ENCODE measurements at regions not wholly inside any gene's neighbourhood (a gene's known extent, or its start where the extent isn't known, plus 50 kb on each side); places are given as distances from the start of the nearest gene placed in this dataset.

DNA sequence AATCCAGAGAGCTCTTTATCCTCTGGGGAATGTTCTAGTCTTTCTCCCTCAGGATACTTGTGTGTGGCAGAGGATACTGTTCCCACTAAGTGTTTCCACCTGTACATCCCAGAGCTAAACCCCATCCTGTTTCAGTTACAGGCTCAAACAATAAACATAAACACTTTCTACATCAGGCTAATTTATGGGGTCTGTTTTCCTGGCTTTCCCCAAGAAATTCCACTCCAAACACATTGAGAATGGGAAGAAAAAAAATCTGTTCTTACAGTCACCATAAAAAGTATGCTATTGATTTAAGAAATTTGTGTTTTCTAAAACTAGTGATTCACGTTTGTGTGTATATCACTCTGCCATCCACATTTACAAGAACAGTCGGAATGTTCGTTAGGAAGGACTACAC lies 293.9 kb upstream of the FOXQ1 start:
- Histone ChIP-seq H3K27me3 (ENCODE audit: control insufficient read depth, insufficient read depth, low read length) (no peaks in the 10 kb centered on the region), H3K9me3 (ENCODE audit: control insufficient read depth, low read depth, low read length) (no peaks in the 10 kb centered on the region), H3K4me3 (ENCODE audit: low read length) (no peak overlapping the region), H3K27ac (ENCODE audit: low read length) (no peak overlapping the region), H3K4me1 (ENCODE audit: control insufficient read depth, insufficient read depth, low read length) (no peaks in the 10 kb centered on the region), H3K36me3 (ENCODE audit: control insufficient read depth, insufficient read depth, low read length) (no peaks in the 10 kb centered on the region)
- 75% methylated on average over 2 of the region's 3 CpGs for WGBS (ENCODE audit: insufficient coverage, low lambda C conversion rate)
- no peak for DNase-seq

DNA sequence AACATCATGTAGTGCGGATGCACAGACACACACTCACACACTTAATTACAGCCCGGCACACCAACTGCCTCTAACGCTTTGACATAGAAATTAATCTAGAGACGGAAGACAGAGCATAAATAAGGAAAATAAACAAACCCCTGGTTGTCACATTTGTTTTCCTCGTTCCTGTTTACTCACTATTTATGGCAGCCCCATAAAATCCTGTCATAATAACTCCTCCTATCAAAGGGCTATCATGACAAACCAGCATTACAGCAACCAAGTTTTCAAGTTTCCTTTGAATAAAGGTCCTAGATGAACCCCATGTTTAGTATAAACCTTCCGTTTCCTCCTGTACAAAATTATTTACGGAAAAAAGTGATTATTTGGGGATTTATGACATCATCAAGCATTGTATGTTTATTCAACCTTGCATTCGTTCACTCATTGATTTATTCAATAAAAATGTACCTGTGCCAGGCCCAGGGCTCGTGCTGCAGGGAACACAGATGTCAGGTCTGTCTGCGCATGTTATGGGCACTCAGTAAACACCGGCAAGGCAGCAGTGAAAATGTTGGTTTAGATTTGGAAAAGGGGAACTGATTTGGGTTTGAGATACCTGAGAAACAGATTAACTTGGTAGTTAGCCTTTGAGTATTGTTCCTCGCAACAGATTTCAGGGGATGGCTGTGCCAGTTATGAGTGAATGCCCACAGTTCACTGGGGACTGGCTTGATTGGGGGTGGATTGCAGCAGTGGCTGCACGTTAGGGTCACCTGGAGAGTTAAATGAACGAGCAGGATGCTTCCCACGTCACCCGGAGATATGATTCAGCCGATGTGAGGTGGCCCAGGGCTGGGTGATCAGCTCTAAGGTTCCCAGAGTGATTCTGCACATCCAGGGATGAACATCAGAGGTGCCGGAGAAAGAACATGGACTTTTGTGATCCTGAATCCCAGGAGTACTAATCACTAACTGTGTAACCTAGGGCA lies 295.3 kb upstream of the FOXQ1 start:
- 71% methylated on average over 4 of the region's 18 CpGs for WGBS (ENCODE audit: insufficient coverage, low lambda C conversion rate)
- Histone ChIP-seq H3K27ac (ENCODE audit: low read length) (no peak overlapping the region), H3K4me1 (ENCODE audit: control insufficient read depth, insufficient read depth, low read length) (no peaks in the 10 kb centered on the region), H3K9me3 (ENCODE audit: control insufficient read depth, low read depth, low read length) (no peaks in the 10 kb centered on the region), H3K4me3 (ENCODE audit: low read length) (no peak overlapping the region), H3K36me3 (ENCODE audit: control insufficient read depth, insufficient read depth, low read length) (no peaks in the 10 kb centered on the region), H3K27me3 (ENCODE audit: control insufficient read depth, insufficient read depth, low read length) (peaks cover under 1% of the 10 kb centered on the region)
- no peak for DNase-seq

DNA sequence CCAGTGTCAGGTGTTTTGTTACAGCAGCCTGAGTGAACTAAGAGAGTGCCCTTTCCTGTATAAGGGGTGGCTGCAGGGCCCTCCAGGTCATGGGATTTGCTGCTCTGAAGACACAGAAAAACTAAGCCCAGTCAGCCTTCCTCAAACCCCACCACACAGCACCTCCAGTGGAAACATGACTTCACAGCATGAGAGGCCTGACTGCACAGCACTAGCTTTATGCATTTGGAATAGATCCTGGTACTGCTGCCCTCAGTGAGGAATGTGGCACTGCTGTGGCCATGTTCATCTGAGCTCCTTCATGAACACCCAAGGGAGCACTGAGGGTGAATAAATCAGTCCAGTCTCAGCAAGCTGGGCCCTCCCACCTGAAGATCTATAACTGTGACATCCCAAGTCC lies 296.1 kb upstream of the FOXQ1 start:
- H3K27me3 ChIP-seq (ENCODE audit: control insufficient read depth, insufficient read depth, low read length), result peaks cover 4% of the 10 kb centered on the region
- H3K36me3 ChIP-seq (ENCODE audit: control insufficient read depth, insufficient read depth, low read length), result no peaks in the 10 kb centered on the region
- H3K27ac ChIP-seq (ENCODE audit: low read length), result no peak overlapping the region
- no peak overlapping the region for H3K4me3 ChIP-seq (ENCODE audit: low read length)
- H3K9me3 ChIP-seq (ENCODE audit: control insufficient read depth, low read depth, low read length), result no peaks in the 10 kb centered on the region
- no peaks in the 10 kb centered on the region for H3K4me1 ChIP-seq (ENCODE audit: control insufficient read depth, insufficient read depth, low read length)
- peak in 1 of 2 donors; percentile 13 for DNase-seq

DNA sequence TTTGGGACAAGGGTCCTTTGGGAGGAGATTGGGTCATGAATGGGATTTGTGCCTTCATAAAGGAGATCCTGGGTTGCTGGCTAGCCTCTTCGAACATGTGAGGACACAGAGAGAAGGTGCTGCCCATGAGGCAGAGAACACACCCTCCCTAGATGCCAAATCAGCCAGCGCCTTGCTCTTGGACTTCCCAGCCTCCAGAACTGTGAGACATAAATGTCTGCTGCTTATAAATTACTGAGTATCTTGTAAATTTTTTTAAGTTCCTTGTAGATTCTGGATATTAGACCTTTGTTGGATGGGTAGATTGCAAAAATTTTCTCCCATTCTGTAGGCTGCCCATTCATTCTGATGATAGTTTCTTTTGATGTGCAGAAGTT lies 297.5 kb upstream of the FOXQ1 start:
- no peaks in the 10 kb centered on the region for H3K4me1 ChIP-seq (ENCODE audit: control insufficient read depth, insufficient read depth, low read length)
- H3K9me3 ChIP-seq (ENCODE audit: control insufficient read depth, low read depth, low read length), result no peaks in the 10 kb centered on the region
- no peak for DNase-seq
- H3K27ac ChIP-seq (ENCODE audit: low read length), result no peak overlapping the region
- no peak overlapping the region for H3K4me3 ChIP-seq (ENCODE audit: low read length)
- WGBS (ENCODE audit: insufficient coverage, low lambda C conversion rate), result no CpG with 5 or more reads among the region's 2 CpGs
- no peaks in the 10 kb centered on the region for H3K36me3 ChIP-seq (ENCODE audit: control insufficient read depth, insufficient read depth, low read length)
- H3K27me3 ChIP-seq (ENCODE audit: control insufficient read depth, insufficient read depth, low read length), result peaks cover 4% of the 10 kb centered on the region

DNA sequence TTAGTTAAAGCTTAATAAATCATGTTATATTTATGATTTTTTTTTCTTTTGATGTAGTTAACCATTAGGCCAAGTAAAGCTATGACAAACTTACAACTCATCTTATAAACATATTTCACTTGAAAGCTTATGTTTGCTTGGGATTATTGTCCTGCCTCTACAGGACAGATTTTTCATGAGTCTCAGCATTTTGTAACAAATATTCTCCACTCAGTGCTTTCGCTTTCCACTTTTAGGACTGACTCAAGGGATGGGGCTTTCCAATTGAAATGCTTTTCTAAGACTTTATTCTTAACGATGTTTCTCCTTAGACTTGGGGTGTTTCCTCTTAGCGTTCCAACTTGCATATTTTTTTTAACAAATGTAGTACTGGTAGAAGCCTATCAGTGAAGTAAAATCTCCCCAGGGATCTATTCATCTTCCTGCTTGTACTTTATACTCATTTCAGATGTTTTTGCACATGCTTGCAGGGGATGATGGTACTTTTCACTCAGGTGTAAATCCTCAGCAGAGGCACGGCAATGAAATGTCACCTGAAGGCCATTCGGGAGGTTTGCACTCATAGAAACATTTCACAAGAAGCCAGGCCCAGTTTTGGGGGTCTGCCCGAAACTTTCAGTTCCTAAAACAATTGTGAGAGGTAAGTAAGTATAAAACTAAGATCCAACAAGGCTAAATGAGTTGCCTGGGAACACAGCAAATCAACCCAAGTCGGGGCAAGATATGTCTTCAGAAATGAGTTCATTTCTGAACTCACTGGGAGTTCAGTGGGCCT lies 298.1 kb upstream of the FOXQ1 start:
- Histone ChIP-seq H3K27ac (ENCODE audit: low read length) (no peak overlapping the region), H3K36me3 (ENCODE audit: control insufficient read depth, insufficient read depth, low read length) (no peaks in the 10 kb centered on the region), H3K4me3 (ENCODE audit: low read length) (no peak overlapping the region), H3K9me3 (ENCODE audit: control insufficient read depth, low read depth, low read length) (no peaks in the 10 kb centered on the region), H3K27me3 (ENCODE audit: control insufficient read depth, insufficient read depth, low read length) (peaks cover 4% of the 10 kb centered on the region), H3K4me1 (ENCODE audit: control insufficient read depth, insufficient read depth, low read length) (no peaks in the 10 kb centered on the region)
- 70% methylated on average over 3 of the region's 7 CpGs for WGBS (ENCODE audit: insufficient coverage, low lambda C conversion rate)
- no peak for DNase-seq

DNA sequence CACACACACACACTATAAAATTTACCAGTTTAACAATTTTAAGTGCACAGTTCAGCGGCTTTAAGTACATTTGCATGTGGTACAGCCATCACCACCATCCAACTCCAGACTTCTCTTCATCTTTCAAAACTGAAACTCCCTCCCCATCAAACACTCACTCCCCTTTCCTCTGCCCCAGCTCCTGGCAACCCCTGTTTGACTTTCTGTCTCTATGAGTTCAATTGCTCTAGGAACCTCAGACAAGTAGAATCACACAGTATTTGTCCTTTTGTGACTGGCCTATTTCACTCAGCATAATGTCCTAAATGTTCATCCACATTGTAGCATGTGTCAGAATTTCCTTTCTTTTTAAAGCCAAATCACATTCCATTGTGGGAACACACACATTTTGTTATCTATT lies 302.8 kb upstream of the FOXQ1 start:
- Histone ChIP-seq H3K9me3 (ENCODE audit: control insufficient read depth, low read depth, low read length) (no peaks in the 10 kb centered on the region), H3K4me1 (ENCODE audit: control insufficient read depth, insufficient read depth, low read length) (no peaks in the 10 kb centered on the region), H3K27me3 (ENCODE audit: control insufficient read depth, insufficient read depth, low read length) (peaks cover 7% of the 10 kb centered on the region), H3K36me3 (ENCODE audit: control insufficient read depth, insufficient read depth, low read length) (no peaks in the 10 kb centered on the region), H3K4me3 (ENCODE audit: low read length) (no peak overlapping the region), H3K27ac (ENCODE audit: low read length) (no peak overlapping the region)
- no peak for DNase-seq
- WGBS (ENCODE audit: insufficient coverage, low lambda C conversion rate), result no CpG with 5 or more reads among the region's 1 CpG

DNA sequence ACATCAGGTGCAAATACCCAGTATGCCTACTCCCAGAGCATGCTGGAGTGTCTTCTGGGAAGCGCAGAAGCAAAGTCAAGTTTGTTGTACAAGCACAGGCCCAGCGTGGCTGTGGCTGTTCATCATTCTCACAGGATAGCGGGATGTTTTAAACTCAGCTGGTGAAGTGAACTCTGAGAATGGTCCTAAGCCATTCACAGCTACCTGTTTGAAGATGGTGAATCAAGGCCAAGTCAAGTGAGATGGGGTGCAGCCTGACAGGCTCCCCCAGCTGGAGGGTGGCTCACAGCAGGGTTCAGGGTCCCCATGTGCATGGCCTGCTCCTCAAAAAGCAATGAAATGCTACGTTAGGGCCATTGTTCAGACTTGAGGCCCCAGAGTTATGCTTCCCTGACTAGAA lies 304.7 kb upstream of the FOXQ1 start:
- H3K4me3 ChIP-seq (ENCODE audit: low read length), result no peak overlapping the region
- H3K4me1 ChIP-seq (ENCODE audit: control insufficient read depth, insufficient read depth, low read length), result no peaks in the 10 kb centered on the region
- WGBS (ENCODE audit: insufficient coverage, low lambda C conversion rate), result no CpG with 5 or more reads among the region's 4 CpGs
- H3K36me3 ChIP-seq (ENCODE audit: control insufficient read depth, insufficient read depth, low read length), result no peaks in the 10 kb centered on the region
- H3K9me3 ChIP-seq (ENCODE audit: control insufficient read depth, low read depth, low read length), result peaks cover 4% of the 10 kb centered on the region
- H3K27ac ChIP-seq (ENCODE audit: low read length), result no peak overlapping the region
- peaks cover 7% of the 10 kb centered on the region for H3K27me3 ChIP-seq (ENCODE audit: control insufficient read depth, insufficient read depth, low read length)
- no peak for DNase-seq

DNA sequence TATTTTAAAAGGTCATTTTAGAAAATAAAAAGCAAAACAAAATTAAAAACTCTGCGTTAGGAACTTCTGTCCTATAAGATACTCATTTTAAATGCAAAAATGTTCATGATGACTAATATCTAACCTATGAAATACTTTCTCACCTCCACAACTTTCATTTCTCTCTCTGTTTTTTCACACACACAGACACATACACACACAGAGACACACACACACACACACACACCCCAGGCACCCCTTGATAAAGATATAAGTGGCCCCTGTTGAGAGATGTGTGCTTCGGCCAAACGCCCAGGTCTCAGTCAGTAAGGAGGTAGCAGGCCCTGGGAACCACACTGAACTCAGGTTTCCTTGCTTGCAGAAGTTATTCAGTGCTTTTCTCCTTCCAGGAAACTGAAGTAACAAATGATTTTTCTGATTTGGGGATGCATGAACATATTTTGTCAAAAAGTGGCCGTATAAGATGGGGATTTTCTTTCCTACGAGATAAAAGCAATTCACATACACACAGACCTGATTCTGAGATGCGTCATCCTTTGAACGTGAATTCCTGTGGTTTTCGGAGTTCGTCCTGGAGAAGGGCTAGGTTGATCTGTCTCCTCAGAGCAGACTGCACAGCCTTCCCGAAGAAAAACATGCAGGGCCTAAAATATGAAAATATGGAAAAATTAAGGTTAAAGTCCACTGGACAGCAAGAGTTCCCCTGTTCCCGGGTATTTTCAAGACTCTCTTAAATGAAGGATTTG lies 306.8 kb upstream of the FOXQ1 start:
- Histone ChIP-seq H3K27ac (ENCODE audit: low read length) (no peak overlapping the region), H3K9me3 (ENCODE audit: control insufficient read depth, low read depth, low read length) (peaks cover 4% of the 10 kb centered on the region), H3K36me3 (ENCODE audit: control insufficient read depth, insufficient read depth, low read length) (no peaks in the 10 kb centered on the region), H3K27me3 (ENCODE audit: control insufficient read depth, insufficient read depth, low read length) (peaks cover 3% of the 10 kb centered on the region), H3K4me1 (ENCODE audit: control insufficient read depth, insufficient read depth, low read length) (no peaks in the 10 kb centered on the region), H3K4me3 (ENCODE audit: low read length) (no peak overlapping the region)
- DNase-seq, result no peak
- WGBS (ENCODE audit: insufficient coverage, low lambda C conversion rate), result 98% methylated on average over 7 of the region's 11 CpGs

DNA sequence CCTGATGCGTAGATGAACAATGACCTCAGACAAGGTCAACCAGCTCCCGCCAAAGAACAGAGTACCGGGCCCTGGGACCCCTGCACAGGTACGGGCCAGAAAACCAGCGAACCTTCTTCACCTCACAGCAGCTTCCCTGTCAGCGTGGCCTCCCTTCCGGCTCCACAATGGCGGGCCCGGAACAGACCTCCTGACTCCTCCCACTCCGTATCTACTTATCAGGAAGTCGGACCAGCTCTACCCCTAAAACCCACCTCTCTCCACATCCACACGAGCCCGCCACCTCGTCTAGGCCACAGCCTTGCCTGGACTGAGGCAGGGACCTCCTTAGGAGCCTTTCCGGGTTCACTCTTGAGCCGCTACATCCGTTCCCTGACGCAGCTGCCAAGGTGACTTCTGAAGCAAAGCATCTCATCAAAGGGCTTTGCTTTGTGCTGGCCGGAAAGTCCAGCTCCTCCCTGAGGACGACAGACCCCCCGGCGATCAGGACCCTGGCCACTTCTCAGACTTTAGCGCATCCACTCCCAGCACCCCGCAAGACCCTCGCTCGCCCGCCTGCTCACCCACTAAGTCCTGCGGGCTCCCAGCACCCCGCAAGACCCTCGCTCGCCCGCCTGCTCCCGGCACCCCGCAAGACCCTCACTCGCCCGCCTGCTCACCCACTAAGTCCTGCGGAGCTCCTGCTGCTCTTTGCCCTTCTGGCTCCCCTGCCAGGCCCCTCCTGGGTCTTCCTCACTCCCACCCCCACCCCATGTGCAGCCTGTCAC lies 308.3 kb upstream of the FOXQ1 start:
- DNase-seq, result no peak
- Histone ChIP-seq H3K4me3 (ENCODE audit: low read length) (no peak overlapping the region), H3K27ac (ENCODE audit: low read length) (no peak overlapping the region), H3K36me3 (ENCODE audit: control insufficient read depth, insufficient read depth, low read length) (no peaks in the 10 kb centered on the region), H3K27me3 (ENCODE audit: control insufficient read depth, insufficient read depth, low read length) (peaks cover 3% of the 10 kb centered on the region), H3K9me3 (ENCODE audit: control insufficient read depth, low read depth, low read length) (peaks cover 4% of the 10 kb centered on the region), H3K4me1 (ENCODE audit: control insufficient read depth, insufficient read depth, low read length) (no peaks in the 10 kb centered on the region)
- WGBS (ENCODE audit: insufficient coverage, low lambda C conversion rate), result 88% methylated on average over 3 of the region's 37 CpGs

DNA sequence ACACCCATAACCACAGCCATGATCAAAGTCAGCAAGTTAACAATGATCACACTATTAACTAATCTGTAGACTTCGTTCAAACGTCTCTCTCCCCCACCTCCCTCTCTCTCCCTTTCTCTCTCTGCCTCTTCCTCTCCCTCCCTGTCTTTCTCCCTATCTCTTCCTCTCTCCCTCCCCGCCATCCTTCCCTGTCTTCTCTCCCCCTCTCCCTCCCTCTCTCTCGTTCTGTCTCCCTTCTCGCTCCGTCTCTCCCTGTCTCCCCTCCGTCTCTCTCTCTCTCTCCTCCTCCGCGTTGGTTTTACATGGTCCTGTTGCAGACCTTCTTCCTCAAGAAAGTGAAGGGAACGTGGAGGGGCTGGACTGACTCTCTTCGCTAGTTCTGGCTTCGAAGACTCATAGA lies 308.9 kb upstream of the FOXQ1 start:
- 89% methylated on average over 7 of the region's 12 CpGs for WGBS (ENCODE audit: insufficient coverage, low lambda C conversion rate)
- H3K4me3 ChIP-seq (ENCODE audit: low read length), result no peak overlapping the region
- peaks cover 2% of the 10 kb centered on the region for H3K27me3 ChIP-seq (ENCODE audit: control insufficient read depth, insufficient read depth, low read length)
- H3K9me3 ChIP-seq (ENCODE audit: control insufficient read depth, low read depth, low read length), result peaks cover 4% of the 10 kb centered on the region
- H3K27ac ChIP-seq (ENCODE audit: low read length), result no peak overlapping the region
- no peak for DNase-seq
- H3K4me1 ChIP-seq (ENCODE audit: control insufficient read depth, insufficient read depth, low read length), result no peaks in the 10 kb centered on the region
- no peaks in the 10 kb centered on the region for H3K36me3 ChIP-seq (ENCODE audit: control insufficient read depth, insufficient read depth, low read length)
